GM21786 (cell line): ENCODE measurements at regions not wholly inside any gene's neighbourhood (a gene's known extent, or its start where the extent isn't known, plus 50 kb on each side); places are given as distances from the start of the nearest gene placed in this dataset.

ENCODE experiments used
- ATAC-seq: cut with Tn5 transposase; IDR thresholded peaks from one replicate; pipeline ENCODE4 v1.9.1; 2021; ENCODE audit not compliant: unreplicated experiment

GRCh38 chr3:105013657-105014056, 353.1 kb upstream of the ALCAM start:
- no peak for ATAC-seq

GRCh38 chr3:105014631-105015030, 352.1 kb upstream of the ALCAM start:
- no peak for ATAC-seq

GRCh38 chr3:105022813-105023212, 343.9 kb upstream of the ALCAM start:
- no peak for ATAC-seq

GRCh38 chr3:105030211-105030610, 336.5 kb upstream of the ALCAM start:
- ATAC-seq = no peak

GRCh38 chr3:105032541-105032940, 334.2 kb upstream of the ALCAM start:
- ATAC-seq = no peak

GRCh38 chr3:105033081-105033480, 333.6 kb upstream of the ALCAM start:
- ATAC-seq = no peak

- ATAC-seq = no peak
Measured at GRCh38 chr3:105039004-105039403, 327.7 kb upstream of the ALCAM start.

GRCh38 chr3:105040026-105040622, 326.6 kb upstream of the ALCAM start:
- ATAC-seq = no peak

GRCh38 chr3:105042586-105042985, 324.1 kb upstream of the ALCAM start:
- no peak for ATAC-seq

GRCh38 chr3:105051111-105051510, 315.6 kb upstream of the ALCAM start:
- no peak for ATAC-seq

GRCh38 chr3:105051972-105052371, 314.7 kb upstream of the ALCAM start:
- ATAC-seq = no peak

- no peak for ATAC-seq
Measured at GRCh38 chr3:105062853-105063252, 303.9 kb upstream of the ALCAM start.

GRCh38 chr3:105065895-105066839, 300.5 kb upstream of the ALCAM start:
- no peak for ATAC-seq

- no peak for ATAC-seq
Measured at GRCh38 chr3:105067361-105067760, 299.3 kb upstream of the ALCAM start.

- ATAC-seq = no peak
Measured at GRCh38 chr3:105077060-105077822, 289.5 kb upstream of the ALCAM start.

- no peak for ATAC-seq
Measured at GRCh38 chr3:105083945-105084344, 282.8 kb upstream of the ALCAM start.

- no peak for ATAC-seq
Measured at GRCh38 chr3:105085506-105085905, 281.2 kb upstream of the ALCAM start.

GRCh38 chr3:105093371-105094252, 273.1 kb upstream of the ALCAM start:
- ATAC-seq = no peak

- no peak for ATAC-seq
Measured at GRCh38 chr3:105094588-105094987, 272.1 kb upstream of the ALCAM start.

- no peak for ATAC-seq
Measured at GRCh38 chr3:105096071-105096470, 270.6 kb upstream of the ALCAM start.

GRCh38 chr3:105101603-105102002, 265.1 kb upstream of the ALCAM start:
- no peak for ATAC-seq
